Bronchial epithelial cell (primary cell): ENCODE measurements at regions not wholly inside any gene's neighbourhood (a gene's known extent, or its start where the extent isn't known, plus 50 kb on each side); places are given as distances from the start of the nearest gene placed in this dataset.

Experiments
- DNase-seq: peaks from one replicate; pipeline ENCODE4 v3.0.0-alpha.2; 2010; ENCODE audit warnings: low read depth
- FAIRE-seq: peaks from 2 replicates; lab custom pipeline; 2011; peaks lifted over from hg19 to GRCh38; lab: Jason Lieb, UNC
- H3K27me3 ChIP-seq: 2 replicates; pipeline ENCODE4 v1.5.1; 2011; ENCODE audit warnings: low read length; ENCODE audit not compliant: control insufficient read depth, insufficient read depth
- H3K36me3 ChIP-seq: 2 replicates; pipeline ENCODE4 v1.5.1; 2011; ENCODE audit warnings: low read length; ENCODE audit not compliant: control insufficient read depth, insufficient read depth
- H3K4me3 ChIP-seq: 2 replicates; pipeline ENCODE4 v1.5.1; 2011; ENCODE audit warnings: mild to moderate bottlenecking, low read depth, low read length, control low read depth
- CTCF ChIP-seq: IDR thresholded peaks from 2 replicates; pipeline ENCODE4 v1.5.1; 2011; ENCODE audit warnings: mild to moderate bottlenecking, moderate library complexity, low read length, control low read depth, inconsistent platforms; ENCODE audit not compliant: insufficient read depth, severe bottlenecking

- Histone ChIP-seq H3K27me3 (no peaks in the 10 kb centered on the region), H3K4me3 (no peak overlapping the region), H3K36me3 (no peaks in the 10 kb centered on the region)
- DNase-seq (peak; percentile 86), FAIRE-seq (no peak)
- TF ChIP-seq CTCF = no peak
Measured at GRCh38 chr11:15800111-15800800, 556.1 kb downstream of the SOX6 start.

GRCh38 chr11:15801126-15801525 is 555.2 kb downstream of the SOX6 start:
- no peaks in the 10 kb centered on the region for H3K27me3 ChIP-seq
- no peaks in the 10 kb centered on the region for H3K36me3 ChIP-seq
- DNase-seq (no peak), FAIRE-seq (no peak)
- H3K4me3 ChIP-seq = no peak overlapping the region
- TF ChIP-seq CTCF = no peak

GRCh38 chr11:15801616-15802015 is 554.7 kb downstream of the SOX6 start:
- FAIRE-seq (no peak), DNase-seq (no peak)
- H3K27me3 ChIP-seq = no peaks in the 10 kb centered on the region
- no peak overlapping the region for H3K4me3 ChIP-seq
- no peak for TF ChIP-seq CTCF
- H3K36me3 ChIP-seq = no peaks in the 10 kb centered on the region

GRCh38 chr11:15805726-15806125 is 550.6 kb downstream of the SOX6 start:
- H3K4me3 ChIP-seq = no peak overlapping the region
- DNase-seq = no peak
- no peaks in the 10 kb centered on the region for H3K27me3 ChIP-seq
- no peaks in the 10 kb centered on the region for H3K36me3 ChIP-seq
- no peak for TF ChIP-seq CTCF
- FAIRE-seq = no peak

GRCh38 chr11:15806217-15806616 is 550.1 kb downstream of the SOX6 start:
- TF ChIP-seq CTCF = no peak
- DNase-seq (no peak), FAIRE-seq (no peak)
- Histone ChIP-seq H3K36me3 (no peaks in the 10 kb centered on the region), H3K4me3 (no peak overlapping the region), H3K27me3 (no peaks in the 10 kb centered on the region)

GRCh38 chr11:15807827-15808226 is 548.5 kb downstream of the SOX6 start:
- FAIRE-seq = no peak
- H3K4me3 ChIP-seq = no peak overlapping the region
- no peak for DNase-seq
- no peaks in the 10 kb centered on the region for H3K27me3 ChIP-seq
- H3K36me3 ChIP-seq = no peaks in the 10 kb centered on the region
- no peak for TF ChIP-seq CTCF
